IPS-15b (cell line): ENCODE measurements at regions not wholly inside any gene's neighbourhood (a gene's known extent, or its start where the extent isn't known, plus 50 kb on each side); places are given as distances from the start of the nearest gene placed in this dataset.

Experiments
- H3K27me3 ChIP-seq: one replicate; pipeline ENCODE4 v1.6.1; 2013; ENCODE audit warnings: low read length; ENCODE audit not compliant: control insufficient read depth, insufficient read depth
- H3K36me3 ChIP-seq: one replicate; pipeline ENCODE4 v1.6.1; 2013; ENCODE audit warnings: low read length; ENCODE audit not compliant: control insufficient read depth, insufficient read depth
- H3K4me1 ChIP-seq: one replicate; pipeline ENCODE4 v1.6.1; 2013; ENCODE audit warnings: mild to moderate bottlenecking, low read length; ENCODE audit not compliant: control insufficient read depth, insufficient read depth
- H3K4me3 ChIP-seq: one replicate; pipeline ENCODE4 v1.5.1; 2013; ENCODE audit warnings: low read depth, low read length
- H3K9ac ChIP-seq: one replicate; pipeline ENCODE4 v1.6.1; 2013; ENCODE audit warnings: low read depth, mild to moderate bottlenecking, low read length
- H3K9me3 ChIP-seq: one replicate; pipeline ENCODE4 v1.6.1; 2013; ENCODE audit warnings: mild to moderate bottlenecking, low read length; ENCODE audit not compliant: control insufficient read depth, insufficient read depth

DNA sequence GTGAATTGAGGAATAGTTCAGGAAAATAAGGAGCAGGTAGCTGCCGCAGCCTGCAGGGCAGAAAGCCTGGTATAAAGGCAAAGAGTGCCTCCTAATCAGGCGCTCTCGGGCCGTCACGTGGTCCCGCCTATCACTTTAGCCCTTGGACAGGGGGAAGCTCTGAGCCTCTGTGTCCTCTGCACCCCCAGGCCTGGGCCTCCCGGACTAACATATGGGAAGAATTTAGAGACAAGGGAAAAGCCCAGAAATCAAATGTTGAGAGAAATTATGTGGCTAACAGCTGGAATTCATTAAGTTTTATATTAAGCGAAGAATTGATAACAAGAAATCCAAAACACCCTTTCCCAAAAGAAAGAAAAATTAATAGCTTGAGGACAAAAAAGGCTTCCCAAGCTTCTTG lies 417.7 kb downstream of the ATP23 start:
- Histone ChIP-seq H3K4me3 (no peak overlapping the region), H3K9ac (no peak overlapping the region), H3K36me3 (no peaks in the 10 kb centered on the region), H3K27me3 (no peaks in the 10 kb centered on the region), H3K9me3 (no peaks in the 10 kb centered on the region), H3K4me1 (no peaks in the 10 kb centered on the region)

DNA sequence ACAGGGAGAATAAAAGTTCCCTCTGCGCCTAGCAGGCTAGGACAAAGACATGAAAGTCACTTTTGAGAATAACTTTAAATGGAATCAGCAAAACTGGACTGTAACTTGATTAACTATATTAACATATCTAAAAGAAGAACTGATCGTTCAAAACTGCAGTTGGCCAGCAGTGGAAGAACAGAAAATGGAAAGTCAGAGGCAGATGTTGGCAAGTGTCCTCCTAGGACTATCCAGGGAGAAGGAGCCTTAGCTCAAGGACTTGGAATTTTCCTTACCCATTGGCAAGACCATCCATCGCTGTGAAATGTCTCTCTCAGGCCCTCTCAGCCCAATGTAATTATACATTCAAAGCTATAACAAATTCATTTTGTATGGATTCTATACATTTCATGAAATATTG lies 419.7 kb downstream of the ATP23 start:
- no peaks in the 10 kb centered on the region for H3K9me3 ChIP-seq
- H3K36me3 ChIP-seq = no peaks in the 10 kb centered on the region
- no peaks in the 10 kb centered on the region for H3K27me3 ChIP-seq
- H3K4me1 ChIP-seq = no peaks in the 10 kb centered on the region
- H3K9ac ChIP-seq = no peak overlapping the region
- H3K4me3 ChIP-seq = no peak overlapping the region

DNA sequence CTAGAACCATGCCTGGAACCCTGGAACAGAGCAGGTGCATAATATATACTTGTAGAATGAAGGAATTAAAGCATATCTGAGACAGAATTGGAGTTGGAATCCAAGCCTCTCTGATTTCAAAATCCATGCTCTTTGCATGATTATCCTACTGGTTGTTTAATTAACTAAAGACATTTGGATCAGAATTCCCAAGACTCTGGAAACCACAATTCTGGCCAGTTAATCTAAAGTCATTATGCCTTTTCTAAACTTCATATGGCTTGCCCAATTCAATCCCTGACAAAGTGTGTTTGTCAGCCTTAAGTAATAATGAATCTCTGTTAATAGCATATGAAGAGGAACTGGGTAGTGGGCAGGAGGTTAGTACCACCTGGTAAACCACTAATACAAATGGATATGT lies 422.6 kb downstream of the ATP23 start:
- Histone ChIP-seq H3K36me3 (no peaks in the 10 kb centered on the region), H3K9me3 (no peaks in the 10 kb centered on the region), H3K27me3 (no peaks in the 10 kb centered on the region), H3K4me1 (no peaks in the 10 kb centered on the region), H3K9ac (no peak overlapping the region), H3K4me3 (no peak overlapping the region)

DNA sequence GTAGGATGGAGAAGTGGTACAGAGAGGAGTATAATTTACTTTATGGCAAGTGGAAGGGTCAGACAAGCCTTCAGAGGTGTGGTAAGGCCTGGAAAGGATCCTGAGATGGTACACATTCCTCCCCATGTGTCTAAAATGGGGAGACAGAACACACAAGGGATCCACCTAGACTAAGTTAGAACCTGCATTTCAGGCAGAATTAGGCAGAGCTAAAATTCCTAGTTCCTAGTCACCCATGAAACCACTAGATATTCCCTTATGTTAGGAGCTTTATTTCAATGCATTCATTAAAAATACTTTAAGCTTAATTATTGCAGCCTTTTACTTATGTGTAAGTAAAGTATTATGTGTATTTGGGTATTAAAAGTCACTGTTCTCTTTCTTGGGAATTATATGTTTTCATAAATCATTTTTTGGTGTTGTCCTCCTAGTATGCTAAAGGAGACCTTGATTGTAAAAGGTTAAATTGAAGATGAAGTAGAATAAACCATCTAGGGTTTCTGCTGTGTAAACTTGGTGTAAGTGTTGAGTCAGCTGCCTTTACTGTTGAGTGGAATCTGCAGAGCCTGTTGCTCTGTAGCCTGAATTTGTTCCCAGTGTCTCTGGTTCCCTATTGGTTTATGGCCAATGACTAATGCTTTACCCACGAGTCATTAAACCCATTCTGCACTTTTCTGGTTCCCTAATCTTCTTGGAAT lies 423.2 kb downstream of the ATP23 start:
- H3K4me3 ChIP-seq = no peak overlapping the region
- H3K36me3 ChIP-seq = no peaks in the 10 kb centered on the region
- no peaks in the 10 kb centered on the region for H3K9me3 ChIP-seq
- no peaks in the 10 kb centered on the region for H3K27me3 ChIP-seq
- no peaks in the 10 kb centered on the region for H3K4me1 ChIP-seq
- no peak overlapping the region for H3K9ac ChIP-seq

DNA sequence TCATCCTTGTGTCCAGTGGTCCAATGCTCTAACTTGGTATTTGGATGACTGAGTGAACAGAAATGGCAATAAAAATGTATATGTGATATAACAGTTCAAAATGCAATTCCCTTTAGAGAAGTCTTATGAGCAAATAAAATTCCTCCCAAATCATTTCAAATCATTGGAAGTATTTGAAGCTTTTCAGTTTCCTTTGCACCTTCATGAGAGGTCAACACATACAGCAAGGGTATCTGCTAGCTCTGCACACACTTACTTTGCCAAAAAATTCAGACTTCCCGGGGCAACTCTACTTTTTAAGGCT lies 423.7 kb downstream of the ATP23 start:
- H3K36me3 ChIP-seq = no peaks in the 10 kb centered on the region
- H3K9me3 ChIP-seq = no peaks in the 10 kb centered on the region
- no peak overlapping the region for H3K9ac ChIP-seq
- H3K4me3 ChIP-seq = no peak overlapping the region
- no peaks in the 10 kb centered on the region for H3K27me3 ChIP-seq
- H3K4me1 ChIP-seq = no peaks in the 10 kb centered on the region

DNA sequence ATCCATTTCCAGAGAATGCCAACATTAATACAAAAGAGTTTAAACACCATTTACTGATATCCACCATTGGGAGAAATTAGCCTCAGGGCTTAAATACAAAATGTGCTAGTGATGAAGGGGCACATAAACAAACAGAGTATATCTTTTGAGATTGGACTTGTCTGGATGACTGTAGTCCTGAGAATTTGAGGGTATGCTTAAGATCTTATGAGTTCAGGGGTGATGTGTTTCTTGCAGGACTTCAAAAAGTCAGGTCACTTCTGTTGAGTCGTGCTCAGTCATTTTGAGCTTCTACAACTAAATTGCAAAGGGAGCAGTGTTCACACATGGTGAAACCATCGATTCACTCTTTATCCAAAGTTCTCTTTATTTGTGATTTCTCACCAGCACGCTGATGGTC lies 425.7 kb downstream of the ATP23 start:
- no peaks in the 10 kb centered on the region for H3K9me3 ChIP-seq
- H3K4me1 ChIP-seq = no peaks in the 10 kb centered on the region
- no peaks in the 10 kb centered on the region for H3K27me3 ChIP-seq
- H3K9ac ChIP-seq = no peak overlapping the region
- H3K4me3 ChIP-seq = no peak overlapping the region
- no peaks in the 10 kb centered on the region for H3K36me3 ChIP-seq

DNA sequence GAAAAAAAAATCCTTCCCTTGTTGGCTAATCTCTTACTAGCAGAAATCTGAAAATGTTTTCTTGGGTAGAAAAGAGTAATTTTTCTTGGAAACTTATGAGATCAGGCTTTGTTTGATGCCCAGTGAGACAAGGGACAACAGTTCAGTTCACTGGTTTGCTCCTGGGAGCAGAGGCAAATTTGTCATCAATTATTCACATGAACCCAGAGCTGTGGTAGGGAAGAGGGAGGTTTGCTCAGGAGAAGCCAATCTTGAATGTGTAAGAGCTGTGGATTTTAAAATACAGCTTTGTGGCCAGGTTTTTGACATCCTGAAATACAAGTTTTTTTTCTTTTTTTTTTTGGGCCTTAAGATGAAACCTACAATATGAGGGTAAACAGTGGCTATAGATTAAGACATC lies 426.6 kb downstream of the ATP23 start:
- Histone ChIP-seq H3K9me3 (no peaks in the 10 kb centered on the region), H3K4me3 (no peak overlapping the region), H3K4me1 (no peaks in the 10 kb centered on the region), H3K36me3 (no peaks in the 10 kb centered on the region), H3K9ac (no peak overlapping the region), H3K27me3 (no peaks in the 10 kb centered on the region)

DNA sequence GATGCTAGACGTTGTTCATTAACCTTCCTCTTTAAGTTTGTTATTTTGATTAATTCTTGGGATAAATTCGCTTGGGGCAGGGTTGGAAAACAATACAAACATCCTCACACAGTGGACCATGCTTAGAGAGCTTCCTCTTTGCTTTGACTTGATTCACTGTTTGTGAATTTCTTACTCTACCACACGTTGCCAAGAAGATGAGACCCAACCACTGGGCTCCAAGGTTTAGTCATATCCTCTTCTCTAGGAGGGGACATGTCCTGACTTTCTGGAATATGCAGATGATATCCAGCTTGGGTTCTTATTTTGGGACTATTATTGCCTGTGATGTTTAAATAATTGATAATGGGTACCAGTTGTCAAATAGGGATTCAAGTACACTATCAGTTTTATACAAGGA lies 428.2 kb downstream of the ATP23 start:
- Histone ChIP-seq H3K9ac (no peak overlapping the region), H3K4me3 (no peak overlapping the region), H3K27me3 (no peaks in the 10 kb centered on the region), H3K9me3 (no peaks in the 10 kb centered on the region), H3K4me1 (no peaks in the 10 kb centered on the region), H3K36me3 (no peaks in the 10 kb centered on the region)

DNA sequence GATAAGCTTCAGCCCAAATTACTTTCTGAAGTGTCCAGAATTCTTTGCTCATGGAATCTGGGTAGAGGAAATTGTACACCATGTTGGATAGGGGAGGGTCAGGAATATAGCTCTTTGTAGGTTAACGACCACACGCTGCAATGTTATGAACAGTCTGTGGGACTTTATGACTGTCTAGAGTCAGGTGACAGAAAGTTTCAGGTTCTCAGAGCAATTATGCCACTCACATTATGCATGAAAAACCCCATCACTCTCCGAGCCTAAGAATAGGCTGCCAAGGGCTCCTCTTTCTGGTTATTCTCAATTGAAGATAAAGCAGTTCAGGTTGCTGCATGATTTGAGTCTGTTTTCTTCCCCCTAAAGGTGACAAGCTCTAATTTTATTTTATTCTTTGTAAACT lies 430.9 kb downstream of the ATP23 start:
- H3K9me3 ChIP-seq = no peaks in the 10 kb centered on the region
- no peaks in the 10 kb centered on the region for H3K27me3 ChIP-seq
- H3K9ac ChIP-seq = no peak overlapping the region
- H3K4me3 ChIP-seq = no peak overlapping the region
- no peaks in the 10 kb centered on the region for H3K4me1 ChIP-seq
- H3K36me3 ChIP-seq = no peaks in the 10 kb centered on the region

DNA sequence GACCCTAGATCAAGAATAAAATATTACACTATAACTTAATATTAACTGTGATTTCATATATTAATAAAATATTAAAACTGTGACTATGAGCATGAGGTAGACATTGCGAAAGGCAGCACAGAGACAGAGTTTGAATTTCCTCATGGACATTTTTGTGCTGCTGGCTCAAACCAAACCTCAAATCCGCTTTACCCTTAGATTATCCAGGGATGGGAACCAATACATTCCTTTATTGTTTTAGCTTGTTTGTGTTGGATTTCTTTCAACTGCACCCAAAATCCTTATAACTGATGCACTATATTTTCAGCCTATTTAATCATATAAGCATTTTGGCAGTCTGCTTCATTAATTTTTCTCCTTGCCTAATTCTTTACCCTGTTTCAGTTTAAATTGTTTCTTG lies 436.7 kb downstream of the ATP23 start:
- Histone ChIP-seq H3K9me3 (no peaks in the 10 kb centered on the region), H3K27me3 (no peaks in the 10 kb centered on the region), H3K36me3 (no peaks in the 10 kb centered on the region), H3K4me1 (no peaks in the 10 kb centered on the region), H3K4me3 (no peak overlapping the region), H3K9ac (no peak overlapping the region)

DNA sequence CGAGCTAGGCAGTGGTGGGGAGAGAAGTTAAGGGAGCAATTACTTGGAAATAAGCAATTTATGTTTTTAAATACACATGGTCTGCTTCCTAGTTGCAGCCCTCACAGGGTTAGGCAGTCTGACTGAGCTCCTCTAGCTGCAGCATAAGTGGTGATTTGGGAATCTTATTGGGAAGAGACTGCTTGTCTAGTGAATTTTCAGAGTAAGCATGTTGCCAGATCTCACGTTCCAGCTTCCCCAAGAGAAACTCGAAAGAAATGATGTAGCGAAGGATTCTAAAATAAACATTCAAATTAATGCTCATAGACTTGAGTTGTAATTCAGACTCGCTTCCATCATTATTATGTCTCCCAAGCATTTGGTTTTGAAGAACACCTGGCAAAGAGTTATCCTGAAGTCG lies 440.2 kb downstream of the ATP23 start:
- H3K27me3 ChIP-seq = no peaks in the 10 kb centered on the region
- H3K4me1 ChIP-seq = no peaks in the 10 kb centered on the region
- H3K4me3 ChIP-seq = no peak overlapping the region
- H3K36me3 ChIP-seq = no peaks in the 10 kb centered on the region
- H3K9ac ChIP-seq = no peak overlapping the region
- H3K9me3 ChIP-seq = no peaks in the 10 kb centered on the region

DNA sequence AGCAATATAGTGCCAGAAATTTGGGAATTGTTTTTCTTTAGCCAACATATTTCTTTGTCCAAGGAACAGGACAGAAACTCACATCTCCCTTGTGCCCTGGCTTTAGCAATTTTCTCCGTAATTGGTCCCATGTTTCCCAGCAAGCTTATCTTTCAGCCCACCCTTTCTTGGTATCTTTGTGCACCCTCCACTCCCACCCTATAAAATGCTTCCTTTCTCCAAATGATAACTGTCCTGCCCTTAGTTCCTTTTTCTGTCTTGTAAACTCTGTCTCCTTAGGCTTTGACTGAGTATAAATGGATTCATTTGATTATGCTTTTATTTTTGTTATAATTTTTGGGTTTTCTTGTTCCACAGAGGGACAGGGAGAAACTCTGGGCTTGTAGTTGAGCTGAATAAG lies 442.8 kb downstream of the ATP23 start:
- Histone ChIP-seq H3K36me3 (no peaks in the 10 kb centered on the region), H3K4me1 (no peaks in the 10 kb centered on the region), H3K9me3 (no peaks in the 10 kb centered on the region), H3K4me3 (no peak overlapping the region), H3K9ac (no peak overlapping the region), H3K27me3 (no peaks in the 10 kb centered on the region)

DNA sequence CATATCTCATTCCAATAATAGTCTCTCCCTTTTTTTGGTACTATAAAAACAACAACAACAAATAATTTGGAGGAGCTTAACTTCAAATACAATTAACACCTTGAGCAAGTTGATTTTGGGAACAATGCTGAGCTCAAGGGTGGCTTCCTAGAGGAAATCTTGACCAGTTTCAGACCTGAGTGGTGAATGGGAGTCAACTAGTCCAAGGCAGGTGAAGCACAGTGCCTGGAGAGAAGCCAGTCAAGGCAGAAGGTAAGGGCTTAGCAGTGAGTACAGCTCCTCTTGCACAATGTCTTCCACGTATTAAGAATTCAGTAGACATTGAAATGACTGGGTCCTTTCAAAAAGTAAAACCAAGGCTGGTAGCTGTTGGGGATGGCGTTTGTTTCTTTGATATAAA lies 444.8 kb downstream of the ATP23 start:
- no peaks in the 10 kb centered on the region for H3K36me3 ChIP-seq
- no peaks in the 10 kb centered on the region for H3K4me1 ChIP-seq
- H3K4me3 ChIP-seq = no peak overlapping the region
- H3K9me3 ChIP-seq = no peaks in the 10 kb centered on the region
- no peak overlapping the region for H3K9ac ChIP-seq
- no peaks in the 10 kb centered on the region for H3K27me3 ChIP-seq
